H1 (cell line): ENCODE measurements at regions not wholly inside any gene's neighbourhood (a gene's known extent, or its start where the extent isn't known, plus 50 kb on each side); places are given as distances from the start of the nearest gene placed in this dataset.

Experiments
- RNF2 ChIP-seq: fragments of 200-900, 300-1000 bp; sonication (generic); IDR thresholded peaks from 2 replicates; pipeline ENCODE4 v1.7.1; 2016; ENCODE audit warnings: borderline replicate concordance, low read depth, mild to moderate bottlenecking, antibody characterized with exemption, low read length; ENCODE audit not compliant: poor library complexity, severe bottlenecking; ENCODE audit errors: missing control alignments

- no peak for TF ChIP-seq RNF2
Measured at GRCh38 chr20:9930142-9930541, 91.3 kb upstream of the PAK5 start (continued).
